ENCODE measurements at regions not wholly inside any gene's neighbourhood (a gene's known extent, or its start where the extent isn't known, plus 50 kb on each side); places are given as distances from the start of the nearest gene placed in this dataset.

DNA sequence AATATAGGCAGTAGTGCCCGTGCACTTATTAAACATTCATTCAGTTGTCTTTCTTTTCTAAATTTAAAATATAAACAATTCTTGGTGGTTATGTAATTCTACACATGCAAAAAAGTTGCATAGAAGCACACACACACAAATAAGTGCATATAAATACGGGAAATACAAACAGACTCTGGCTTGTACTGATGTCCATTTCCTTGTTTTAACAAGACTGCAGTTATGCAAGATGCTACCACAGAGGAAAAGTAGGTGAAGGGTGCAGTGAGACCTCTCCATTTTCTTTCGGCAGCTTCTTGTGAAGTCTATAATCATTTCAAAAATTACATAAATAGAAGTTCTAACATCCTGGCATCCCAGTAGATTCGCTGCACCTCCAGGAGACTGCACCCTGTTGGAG lies 130.6 kb upstream of the BCL6 start:
- no peak overlapping the region for H2BK120ac ChIP-seq (ENCODE audit: low read depth, low read length, poor library complexity, severe bottlenecking)
- H4K8ac ChIP-seq (replicated peaks; ENCODE audit: insufficient read length, low read depth, low read length) = no peak overlapping the region
- H2BK12ac ChIP-seq (ENCODE audit: insufficient read length, low read depth, low read length) = no peak overlapping the region
- H3K9ac ChIP-seq (ENCODE audit: extremely low read depth, insufficient read length, low read length) = no peak overlapping the region
- H3K79me1 ChIP-seq (ENCODE audit: insufficient read depth, low read depth, low read length, poor library complexity, severe bottlenecking) = no peaks in the 10 kb centered on the region
- no peaks in the 10 kb centered on the region for H3K9me3 ChIP-seq (ENCODE audit: control insufficient read depth, low read depth, low read length)
- no peak overlapping the region for H3K18ac ChIP-seq (ENCODE audit: insufficient read length, low read depth, low read length)
- no peaks in the 10 kb centered on the region for H3K4me1 Mint-ChIP-seq
- H3K27me3 Mint-ChIP-seq (ENCODE audit: low read depth) = no peaks in the 10 kb centered on the region
- DNase-seq = no peak
- no peaks in the 10 kb centered on the region for H3K23me2 ChIP-seq (ENCODE audit: insufficient read length, low read depth, low read length, poor library complexity, severe bottlenecking)
- H3K4me2 ChIP-seq (ENCODE audit: insufficient read depth, insufficient read length, low read length) = no peak overlapping the region
- H4K5ac ChIP-seq (ENCODE audit: insufficient read length, low read depth, low read length) = no peak overlapping the region
- no peaks in the 10 kb centered on the region; the same call in 1 of the 2 replicates for H3K79me2 ChIP-seq (ENCODE audit: insufficient read depth, low read length)
- H4K20me1 ChIP-seq (ENCODE audit: control insufficient read depth, insufficient read depth, insufficient read length) = no peaks in the 10 kb centered on the region
- no peak overlapping the region for H2BK5ac ChIP-seq (ENCODE audit: insufficient read length, low read length)
- no peaks in the 10 kb centered on the region for H3K4me1 ChIP-seq (ENCODE audit: insufficient read depth, low read length)
- no CpG with 5 or more reads among the region's 4 CpGs for WGBS (ENCODE audit: extremely low coverage, insufficient read length, low lambda C conversion rate)
- no peak overlapping the region for H3K4ac ChIP-seq (ENCODE audit: low read depth, low read length)
- H3K9me3 Mint-ChIP-seq = no peaks in the 10 kb centered on the region
- H2BK15ac ChIP-seq (ENCODE audit: low read depth, low read length) = no peak overlapping the region
- H3K4me3 Mint-ChIP-seq = no peak overlapping the region
- TF ChIP-seq, protein P1, sequence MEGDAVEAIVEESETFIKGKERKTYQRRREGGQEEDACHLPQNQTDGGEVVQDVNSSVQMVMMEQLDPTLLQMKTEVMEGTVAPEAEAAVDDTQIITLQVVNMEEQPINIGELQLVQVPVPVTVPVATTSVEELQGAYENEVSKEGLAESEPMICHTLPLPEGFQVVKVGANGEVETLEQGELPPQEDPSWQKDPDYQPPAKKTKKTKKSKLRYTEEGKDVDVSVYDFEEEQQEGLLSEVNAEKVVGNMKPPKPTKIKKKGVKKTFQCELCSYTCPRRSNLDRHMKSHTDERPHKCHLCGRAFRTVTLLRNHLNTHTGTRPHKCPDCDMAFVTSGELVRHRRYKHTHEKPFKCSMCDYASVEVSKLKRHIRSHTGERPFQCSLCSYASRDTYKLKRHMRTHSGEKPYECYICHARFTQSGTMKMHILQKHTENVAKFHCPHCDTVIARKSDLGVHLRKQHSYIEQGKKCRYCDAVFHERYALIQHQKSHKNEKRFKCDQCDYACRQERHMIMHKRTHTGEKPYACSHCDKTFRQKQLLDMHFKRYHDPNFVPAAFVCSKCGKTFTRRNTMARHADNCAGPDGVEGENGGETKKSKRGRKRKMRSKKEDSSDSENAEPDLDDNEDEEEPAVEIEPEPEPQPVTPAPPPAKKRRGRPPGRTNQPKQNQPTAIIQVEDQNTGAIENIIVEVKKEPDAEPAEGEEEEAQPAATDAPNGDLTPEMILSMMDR (conservative IDR thresholded peaks at IDR 0.05) = no peak
- no peak overlapping the region for H2BK20ac ChIP-seq (ENCODE audit: low read depth, low read length, poor library complexity, severe bottlenecking)
- no peak overlapping the region for H3K27ac Mint-ChIP-seq
- H3K27me3 ChIP-seq (ENCODE audit: insufficient read depth, low read length) = no peaks in the 10 kb centered on the region
- H3K56ac ChIP-seq (ENCODE audit: insufficient read length, low read depth, low read length) = no peak overlapping the region
- H4K91ac ChIP-seq (ENCODE audit: insufficient read length, low read depth, low read length) = no peak overlapping the region
- no peak overlapping the region for H3K14ac ChIP-seq (ENCODE audit: insufficient read depth, low read length)
- no peak overlapping the region for H3K27ac ChIP-seq (ENCODE audit: insufficient read length, low read depth, low read length)
- no peak overlapping the region for H3T11ph ChIP-seq (ENCODE audit: low read length)
- no peak overlapping the region for H2AFZ ChIP-seq (ENCODE audit: low read length)
- H2AK5ac ChIP-seq (ENCODE audit: insufficient read length, low read length) = no peak overlapping the region
- H3K23ac ChIP-seq (ENCODE audit: insufficient read length, low read depth, low read length) = no peak overlapping the region
- H3K36me3 Mint-ChIP-seq (ENCODE audit: insufficient read depth in 1 of 3, low read depth in 3 of 3) = no peaks in the 10 kb centered on the region; a peak in 1 of 7 replicates

Data from H9 (cell line).